Tibial nerve (tissue), 4 donors: ENCODE measurements at regions not wholly inside any gene's neighbourhood (a gene's known extent, or its start where the extent isn't known, plus 50 kb on each side); places are given as distances from the start of the nearest gene placed in this dataset.

Source experiments
- EP300 ChIP-seq, 2 donors: sonication (generic); formaldehyde crosslinking; IDR thresholded peaks; one replicate each; pipeline ENCODE4 v1.6.1; 2017; ENCODE audit warnings: antibody characterized with exemption in 2 of 2, mild to moderate bottlenecking in 1 of 2
- POLR2A ChIP-seq, 2 donors: fragments of 450-650 bp; IDR thresholded peaks; one replicate each; pipeline ENCODE4 v1.6.1; 2017; ENCODE audit warnings: antibody characterized with exemption in 2 of 2, mild to moderate bottlenecking in 2 of 2, moderate library complexity in 2 of 2
- TF ChIP-seq, protein P1 (sequence below), 5 experiments: fragments of 200-600 bp in 3 of 5; fragments of 450-650 bp in 2 of 5; sonication (generic) in 3 of 5; IDR thresholded peaks; one replicate each; pipeline ENCODE4 v1.5.1; 2016 to 2019; ENCODE audit warnings: antibody characterized with exemption in 5 of 5, mild to moderate bottlenecking in 3 of 5, moderate library complexity in 2 of 5

DNA sequence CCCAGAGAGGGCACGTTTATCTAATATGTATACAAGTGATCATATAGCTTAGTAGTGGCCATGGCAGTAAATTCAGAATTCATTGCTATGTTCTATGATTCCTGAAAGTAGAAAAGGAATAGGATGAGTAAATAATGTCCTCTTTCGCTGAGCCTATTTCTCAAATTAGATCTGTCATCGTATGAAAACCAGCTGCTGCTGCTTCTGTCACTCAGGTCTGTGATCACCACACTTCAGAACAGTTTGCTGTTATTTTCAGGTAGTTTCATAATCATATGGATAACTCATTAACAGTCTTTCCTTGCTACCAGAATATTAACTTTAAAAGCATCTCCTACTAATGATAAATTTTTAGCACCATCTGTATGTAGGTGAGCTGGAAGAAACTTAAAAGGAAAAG lies 289.1 kb upstream of the AZI2 start:
- TF ChIP-seq, protein P1, sequence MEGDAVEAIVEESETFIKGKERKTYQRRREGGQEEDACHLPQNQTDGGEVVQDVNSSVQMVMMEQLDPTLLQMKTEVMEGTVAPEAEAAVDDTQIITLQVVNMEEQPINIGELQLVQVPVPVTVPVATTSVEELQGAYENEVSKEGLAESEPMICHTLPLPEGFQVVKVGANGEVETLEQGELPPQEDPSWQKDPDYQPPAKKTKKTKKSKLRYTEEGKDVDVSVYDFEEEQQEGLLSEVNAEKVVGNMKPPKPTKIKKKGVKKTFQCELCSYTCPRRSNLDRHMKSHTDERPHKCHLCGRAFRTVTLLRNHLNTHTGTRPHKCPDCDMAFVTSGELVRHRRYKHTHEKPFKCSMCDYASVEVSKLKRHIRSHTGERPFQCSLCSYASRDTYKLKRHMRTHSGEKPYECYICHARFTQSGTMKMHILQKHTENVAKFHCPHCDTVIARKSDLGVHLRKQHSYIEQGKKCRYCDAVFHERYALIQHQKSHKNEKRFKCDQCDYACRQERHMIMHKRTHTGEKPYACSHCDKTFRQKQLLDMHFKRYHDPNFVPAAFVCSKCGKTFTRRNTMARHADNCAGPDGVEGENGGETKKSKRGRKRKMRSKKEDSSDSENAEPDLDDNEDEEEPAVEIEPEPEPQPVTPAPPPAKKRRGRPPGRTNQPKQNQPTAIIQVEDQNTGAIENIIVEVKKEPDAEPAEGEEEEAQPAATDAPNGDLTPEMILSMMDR (IDR thresholded peaks at IDR 0.05), result no peak
- TF ChIP-seq POLR2A (IDR thresholded peaks at IDR 0.05), result no peak
- TF ChIP-seq EP300 (IDR thresholded peaks at IDR 0.05), result no peak
